ENCODE measurements at regions not wholly inside any gene's neighbourhood (a gene's known extent, or its start where the extent isn't known, plus 50 kb on each side); places are given as distances from the start of the nearest gene placed in this dataset.

GRCh38 chr2:8484502-8485283 lies 197.2 kb upstream of the ID2 start:
- no peaks in the 10 kb centered on the region for H3K27me3 Mint-ChIP-seq (ENCODE audit: insufficient read depth, unreplicated experiment)
- H3K4me1 Mint-ChIP-seq (ENCODE audit: low read depth, unreplicated experiment) = no peaks in the 10 kb centered on the region
- H3K4me3 Mint-ChIP-seq (ENCODE audit: unreplicated experiment) = no peak overlapping the region
- TF ChIP-seq CTCF (IDR thresholded peaks at IDR 0.05; ENCODE audit: insufficient read depth in 1 of 2, low read depth in 1 of 2, low read length in 1 of 2, severe bottlenecking in 1 of 2, unreplicated experiment in 1 of 2) = no peak
- ChIA-PET POLR2A (no interaction called here), CTCF (interaction anchor here (0.6 kb wide), 1 partner anchor 9 kb away, joined by 3 read pairs; no protein-coding TSS in a partner anchor)
- no peaks in the 10 kb centered on the region for H3K9me3 ChIP-seq
- no peaks in the 10 kb centered on the region for H3K4me1 ChIP-seq
- no TSS peak for BruUV-seq (replicated peaks)
- no peaks in the 10 kb centered on the region for H3K27me3 ChIP-seq (replicated peaks; ENCODE audit: control insufficient read depth, insufficient read depth, low read length)
- DNase-seq = no peak
- H3K36me3 ChIP-seq (ENCODE audit: control insufficient read depth, insufficient read depth, low read length) = no peaks in the 10 kb centered on the region
- no peak overlapping the region for H3K27ac Mint-ChIP-seq (ENCODE audit: unreplicated experiment)
- intact Hi-C loops (cut with micrococcal nuclease; ENCODE audit: unreplicated experiment) = no loop called here
- no peaks in the 10 kb centered on the region for H3K9me3 Mint-ChIP-seq (ENCODE audit: unreplicated experiment)
- no peak overlapping the region for H3K4me3 ChIP-seq (ENCODE audit: low read depth, low read length)
- H3K36me3 Mint-ChIP-seq (ENCODE audit: insufficient read depth, unreplicated experiment) = no peaks in the 10 kb centered on the region

- no TSS peak for BruUV-seq (replicated peaks)
- H3K36me3 ChIP-seq (ENCODE audit: control insufficient read depth, insufficient read depth, low read length) = no peaks in the 10 kb centered on the region
- CTCF ChIA-PET = no interaction called here
- no peaks in the 10 kb centered on the region for H3K27me3 ChIP-seq (replicated peaks; ENCODE audit: control insufficient read depth, insufficient read depth, low read length)
- no peaks in the 10 kb centered on the region for H3K4me1 Mint-ChIP-seq (ENCODE audit: low read depth, unreplicated experiment)
- intact Hi-C loops (cut with micrococcal nuclease; ENCODE audit: unreplicated experiment) = no loop called here
- no peak overlapping the region for H3K4me3 Mint-ChIP-seq (ENCODE audit: unreplicated experiment)
- no peak for DNase-seq
- H3K4me3 ChIP-seq (ENCODE audit: low read depth, low read length) = no peak overlapping the region
- H3K27me3 Mint-ChIP-seq (ENCODE audit: insufficient read depth, unreplicated experiment) = no peaks in the 10 kb centered on the region
- TF ChIP-seq CTCF (IDR thresholded peaks at IDR 0.05; ENCODE audit: insufficient read depth in 1 of 2, low read depth in 1 of 2, low read length in 1 of 2, severe bottlenecking in 1 of 2, unreplicated experiment in 1 of 2) = no peak
- POLR2A ChIA-PET = no interaction called here
- H3K4me1 ChIP-seq = no peaks in the 10 kb centered on the region
- H3K27ac Mint-ChIP-seq (ENCODE audit: unreplicated experiment) = no peak overlapping the region
- no peaks in the 10 kb centered on the region for H3K36me3 Mint-ChIP-seq (ENCODE audit: insufficient read depth, unreplicated experiment)
- H3K9me3 ChIP-seq = no peaks in the 10 kb centered on the region
- no peaks in the 10 kb centered on the region for H3K9me3 Mint-ChIP-seq (ENCODE audit: unreplicated experiment)
Observed at GRCh38 chr2:8485736-8486135, 196.1 kb upstream of the ID2 start.

- no peaks in the 10 kb centered on the region for H3K27me3 ChIP-seq (replicated peaks; ENCODE audit: control insufficient read depth, insufficient read depth, low read length)
- intact Hi-C loops (cut with micrococcal nuclease; ENCODE audit: unreplicated experiment) = no loop called here
- H3K4me3 ChIP-seq (ENCODE audit: low read depth, low read length) = no peak overlapping the region
- TF ChIP-seq CTCF (IDR thresholded peaks at IDR 0.05; ENCODE audit: insufficient read depth in 1 of 2, low read depth in 1 of 2, low read length in 1 of 2, severe bottlenecking in 1 of 2, unreplicated experiment in 1 of 2) = no peak
- no peaks in the 10 kb centered on the region for H3K9me3 Mint-ChIP-seq (ENCODE audit: unreplicated experiment)
- no peaks in the 10 kb centered on the region for H3K4me1 ChIP-seq
- H3K4me1 Mint-ChIP-seq (ENCODE audit: low read depth, unreplicated experiment) = no peaks in the 10 kb centered on the region
- no peaks in the 10 kb centered on the region for H3K9me3 ChIP-seq
- no peaks in the 10 kb centered on the region for H3K36me3 ChIP-seq (ENCODE audit: control insufficient read depth, insufficient read depth, low read length)
- no peaks in the 10 kb centered on the region for H3K36me3 Mint-ChIP-seq (ENCODE audit: insufficient read depth, unreplicated experiment)
- H3K4me3 Mint-ChIP-seq (ENCODE audit: unreplicated experiment) = no peak overlapping the region
- POLR2A ChIA-PET = no interaction called here
- CTCF ChIA-PET = no interaction called here
- no peaks in the 10 kb centered on the region for H3K27me3 Mint-ChIP-seq (ENCODE audit: insufficient read depth, unreplicated experiment)
- H3K27ac Mint-ChIP-seq (ENCODE audit: unreplicated experiment) = no peak overlapping the region
- no TSS peak for BruUV-seq (replicated peaks)
- no peak for DNase-seq
Observed at GRCh38 chr2:8486141-8486540, 195.7 kb upstream of the ID2 start.

All from Caco-2 (cell line).